Neutrophil (primary cell): ENCODE measurements at regions not wholly inside any gene's neighbourhood (a gene's known extent, or its start where the extent isn't known, plus 50 kb on each side); places are given as distances from the start of the nearest gene placed in this dataset.

Experiments
- H3K27ac ChIP-seq: fragments of 200-600 bp; sonication (generic); 2 replicates; pipeline ENCODE4 v1.5.1; 2016; ENCODE audit warnings: mild to moderate bottlenecking, moderate library complexity
- H3K27me3 ChIP-seq: fragments of 200-600 bp; sonication (generic); 2 replicates; pipeline ENCODE4 v1.6.0; 2016; ENCODE audit warnings: mild to moderate bottlenecking
- H3K36me3 ChIP-seq: fragments of 200-600 bp; sonication (generic); 2 replicates; pipeline ENCODE4 v1.5.1; 2017
- H3K4me1 ChIP-seq, 2 experiments: fragments of 200-600 bp in 1 of 2; sonication (generic) in 1 of 2; 1 replicate in 1 of 2; 2 replicates in 1 of 2; pipeline versions ENCODE4 v1.5.1 to v1.6.1; 2013 to 2016; ENCODE audit warnings: low read depth in 1 of 2, low read length in 1 of 2, mild to moderate bottlenecking in 1 of 2, moderate library complexity in 1 of 2; ENCODE audit not compliant: control insufficient read depth in 1 of 2, insufficient read depth in 1 of 2
- H3K4me3 ChIP-seq, 2 experiments: fragments of 200-600 bp in 1 of 2; sonication (generic) in 1 of 2; 1 replicate in 1 of 2; 2 replicates in 1 of 2; pipeline ENCODE4 v1.5.1; 2013 to 2016; ENCODE audit warnings: low read depth in 1 of 2, low read length in 1 of 2, mild to moderate bottlenecking in 1 of 2, moderate library complexity in 1 of 2
- H3K9me3 ChIP-seq: fragments of 200-600 bp; sonication (generic); 2 replicates; pipeline ENCODE4 v1.5.1; 2016
- TF ChIP-seq, protein P1 (sequence below): fragments of 200-600 bp; sonication (generic); IDR thresholded peaks from 2 replicates; pipeline ENCODE4 v1.5.1; 2016; ENCODE audit warnings: antibody characterized with exemption

DNA sequence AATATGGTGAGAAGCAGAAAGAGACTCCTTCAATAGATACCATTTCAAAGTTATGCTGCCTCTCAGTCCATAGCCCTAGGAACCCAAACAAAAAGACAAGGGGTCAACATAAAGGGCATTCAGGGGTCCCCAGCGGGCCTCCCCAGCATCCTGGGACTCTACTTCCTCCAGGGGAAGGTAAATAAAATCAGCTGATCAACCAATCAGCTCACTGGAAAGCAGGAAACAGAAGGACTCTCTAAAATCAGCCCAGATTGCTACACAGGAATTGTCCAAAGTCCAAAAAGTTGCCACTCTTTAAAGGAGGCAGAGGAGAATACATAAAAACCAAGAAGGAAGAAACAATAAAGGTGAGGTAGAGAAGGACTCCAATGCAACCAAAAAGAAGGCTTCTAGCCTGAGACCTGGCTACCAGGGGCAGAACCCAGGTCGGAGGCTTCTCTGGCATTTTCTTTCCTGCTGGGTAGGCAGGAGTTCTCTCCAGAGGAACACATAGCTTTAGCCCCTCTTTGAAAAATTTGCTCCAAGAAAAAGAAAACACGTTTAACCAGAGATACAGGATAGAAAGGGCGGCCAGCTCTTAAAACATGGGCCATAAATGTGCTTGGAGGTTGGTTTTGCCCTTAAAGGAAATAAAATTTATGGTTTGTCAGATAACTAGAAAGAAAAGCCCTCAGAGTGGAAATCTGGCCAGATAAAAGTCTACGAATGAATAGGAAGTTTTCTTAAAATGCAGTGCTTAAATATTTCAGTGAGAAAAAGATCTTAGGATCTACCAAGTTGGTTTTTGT is 404.6 kb downstream of the SOX9 start:
- TF ChIP-seq, protein P1, sequence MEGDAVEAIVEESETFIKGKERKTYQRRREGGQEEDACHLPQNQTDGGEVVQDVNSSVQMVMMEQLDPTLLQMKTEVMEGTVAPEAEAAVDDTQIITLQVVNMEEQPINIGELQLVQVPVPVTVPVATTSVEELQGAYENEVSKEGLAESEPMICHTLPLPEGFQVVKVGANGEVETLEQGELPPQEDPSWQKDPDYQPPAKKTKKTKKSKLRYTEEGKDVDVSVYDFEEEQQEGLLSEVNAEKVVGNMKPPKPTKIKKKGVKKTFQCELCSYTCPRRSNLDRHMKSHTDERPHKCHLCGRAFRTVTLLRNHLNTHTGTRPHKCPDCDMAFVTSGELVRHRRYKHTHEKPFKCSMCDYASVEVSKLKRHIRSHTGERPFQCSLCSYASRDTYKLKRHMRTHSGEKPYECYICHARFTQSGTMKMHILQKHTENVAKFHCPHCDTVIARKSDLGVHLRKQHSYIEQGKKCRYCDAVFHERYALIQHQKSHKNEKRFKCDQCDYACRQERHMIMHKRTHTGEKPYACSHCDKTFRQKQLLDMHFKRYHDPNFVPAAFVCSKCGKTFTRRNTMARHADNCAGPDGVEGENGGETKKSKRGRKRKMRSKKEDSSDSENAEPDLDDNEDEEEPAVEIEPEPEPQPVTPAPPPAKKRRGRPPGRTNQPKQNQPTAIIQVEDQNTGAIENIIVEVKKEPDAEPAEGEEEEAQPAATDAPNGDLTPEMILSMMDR: no peak
- Histone ChIP-seq H3K36me3 (no peaks in the 10 kb centered on the region), H3K4me3 (no peak overlapping the region), H3K9me3 (no peaks in the 10 kb centered on the region), H3K4me1 (no peaks in the 10 kb centered on the region), H3K27me3 (peaks cover 12% of the 10 kb centered on the region), H3K27ac (no peak overlapping the region)

DNA sequence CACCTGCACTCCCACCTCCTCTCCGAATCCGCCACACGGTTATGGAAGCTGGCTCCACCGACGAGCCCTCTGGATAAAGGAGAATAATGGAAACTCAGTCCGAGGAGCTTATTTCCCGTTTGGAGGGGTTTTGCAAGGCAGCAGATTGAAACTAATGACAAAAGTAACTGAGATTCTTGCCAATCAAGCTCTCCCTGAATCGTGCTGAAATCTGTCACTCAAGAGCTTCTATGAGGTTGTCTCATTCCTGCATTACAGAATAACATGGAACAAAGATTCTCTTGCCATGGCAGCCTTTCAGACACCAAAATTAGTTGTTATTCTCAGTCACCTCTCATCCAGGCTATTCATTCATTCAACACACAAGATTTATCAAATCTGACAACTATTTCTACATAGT is 405.9 kb downstream of the SOX9 start:
- Histone ChIP-seq H3K4me1 (no peaks in the 10 kb centered on the region), H3K27me3 (peaks cover 6% of the 10 kb centered on the region), H3K9me3 (no peaks in the 10 kb centered on the region), H3K27ac (no peak overlapping the region), H3K36me3 (no peaks in the 10 kb centered on the region), H3K4me3 (no peak overlapping the region)
- TF ChIP-seq, protein P1: no peak

DNA sequence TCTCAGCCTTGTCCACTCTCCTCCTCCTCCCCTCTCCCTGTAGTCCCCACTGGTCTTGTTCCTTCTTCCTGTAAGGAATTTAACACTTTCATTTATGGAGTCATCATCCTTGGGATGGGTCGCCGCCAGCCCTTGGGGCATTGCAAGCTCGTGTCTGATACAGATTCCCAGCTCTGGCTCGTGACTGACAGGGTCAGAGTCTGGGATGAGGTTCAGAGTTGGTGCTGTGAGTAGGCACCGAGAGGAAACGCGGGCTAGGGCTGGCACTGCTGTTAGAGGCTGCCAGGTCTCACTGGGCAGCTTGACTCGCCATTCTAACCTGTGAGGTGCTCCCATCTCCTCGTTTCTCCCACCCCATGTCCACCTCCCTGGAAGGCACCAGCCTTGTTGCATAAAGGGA is 407.0 kb downstream of the SOX9 start:
- TF ChIP-seq, protein P1: no peak
- Histone ChIP-seq H3K36me3 (no peaks in the 10 kb centered on the region), H3K9me3 (no peaks in the 10 kb centered on the region), H3K4me1 (no peaks in the 10 kb centered on the region), H3K27ac (no peak overlapping the region), H3K4me3 (no peak overlapping the region), H3K27me3 (peaks cover 6% of the 10 kb centered on the region)

DNA sequence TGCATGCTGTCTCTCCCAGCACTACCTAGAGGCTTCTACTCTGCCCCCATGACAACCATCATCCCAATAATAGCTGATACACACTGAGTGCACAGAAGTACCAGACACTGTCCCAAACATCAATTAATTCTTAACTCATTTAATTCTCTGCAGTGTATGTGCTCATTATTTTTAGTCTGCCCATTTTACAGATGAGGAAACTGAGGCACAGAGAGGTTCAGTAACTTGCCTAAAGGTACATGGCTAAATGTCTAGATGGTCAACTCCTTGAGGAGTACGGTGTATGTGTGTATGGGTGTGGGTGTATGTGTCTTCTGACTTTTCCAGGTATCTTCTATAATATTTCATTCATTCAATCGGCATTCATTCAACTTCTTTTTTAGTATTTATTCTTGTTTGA is 407.9 kb downstream of the SOX9 start:
- H3K4me3 ChIP-seq: no peak overlapping the region
- peaks cover 6% of the 10 kb centered on the region for H3K27me3 ChIP-seq
- no peaks in the 10 kb centered on the region for H3K9me3 ChIP-seq
- H3K4me1 ChIP-seq: no peaks in the 10 kb centered on the region
- no peaks in the 10 kb centered on the region for H3K36me3 ChIP-seq
- H3K27ac ChIP-seq: no peak overlapping the region
- TF ChIP-seq, protein P1: no peak

DNA sequence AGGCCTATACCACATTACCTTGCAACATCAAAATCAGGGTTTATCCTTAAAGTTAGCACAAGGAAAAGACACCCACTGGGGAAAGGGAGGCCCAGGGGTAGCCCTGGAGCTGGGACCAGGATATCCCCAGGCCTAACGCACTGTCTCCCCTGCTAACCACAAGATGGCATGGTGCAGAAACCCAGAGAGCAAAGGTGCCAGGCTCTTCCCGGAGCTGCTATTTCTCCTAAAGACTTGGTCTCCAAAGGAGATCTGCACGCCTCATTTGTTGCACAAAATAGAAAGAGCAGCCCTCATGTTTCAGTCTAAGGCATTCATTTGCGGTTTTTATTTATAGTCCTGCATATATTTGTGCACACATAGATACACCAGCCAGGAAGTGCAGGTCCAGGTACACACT is 408.6 kb downstream of the SOX9 start:
- H3K9me3 ChIP-seq: no peaks in the 10 kb centered on the region
- no peaks in the 10 kb centered on the region for H3K4me1 ChIP-seq
- no peak overlapping the region for H3K4me3 ChIP-seq
- no peak overlapping the region for H3K27ac ChIP-seq
- TF ChIP-seq, protein P1: no peak
- H3K36me3 ChIP-seq: no peaks in the 10 kb centered on the region
- H3K27me3 ChIP-seq: peaks cover 6% of the 10 kb centered on the region
